NCI-H226 (cell line): ENCODE measurements at regions not wholly inside any gene's neighbourhood (a gene's known extent, or its start where the extent isn't known, plus 50 kb on each side); places are given as distances from the start of the nearest gene placed in this dataset.

Experiments
- DNase-seq: peaks from one replicate; pipeline ENCODE4 v3.0.0-alpha.2; 2015

DNA sequence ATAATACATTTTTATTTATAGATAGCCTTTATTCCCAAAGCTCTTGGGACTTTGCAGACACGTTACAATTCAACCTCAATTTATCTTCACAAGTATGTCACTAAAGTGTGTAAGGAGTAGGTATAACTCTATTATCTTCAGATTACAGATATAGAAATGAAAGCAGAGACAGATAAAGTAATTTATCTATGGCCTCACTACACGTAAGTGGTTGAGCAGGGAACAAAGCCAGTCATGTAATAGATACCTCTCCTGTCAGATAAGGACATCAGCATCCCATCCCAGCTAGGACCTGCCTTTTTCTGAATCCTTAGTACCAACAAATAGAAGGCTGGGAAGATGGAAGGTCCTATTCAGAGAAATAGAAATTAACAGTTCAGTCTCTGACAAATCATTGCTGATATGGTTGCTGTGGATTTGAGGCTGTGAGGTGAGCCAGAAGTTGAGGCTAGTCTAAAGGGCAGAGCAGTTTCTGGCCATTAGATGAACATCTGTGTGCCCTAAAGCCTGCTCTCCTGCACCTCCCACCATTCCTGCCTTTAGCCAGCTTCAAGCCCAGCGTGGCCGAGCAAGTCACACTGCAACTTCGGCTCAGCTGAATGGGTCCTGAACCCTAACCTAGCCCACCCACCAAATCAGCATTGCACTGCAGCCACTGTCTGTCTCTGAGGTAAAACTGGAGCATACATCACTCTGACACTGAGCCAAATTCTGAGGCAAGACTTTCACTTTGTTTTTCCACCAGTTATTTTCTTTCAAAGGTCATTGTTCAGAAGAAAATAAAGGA lies 71.1 kb upstream of the PLEKHA5 start:
- no peak for DNase-seq

DNA sequence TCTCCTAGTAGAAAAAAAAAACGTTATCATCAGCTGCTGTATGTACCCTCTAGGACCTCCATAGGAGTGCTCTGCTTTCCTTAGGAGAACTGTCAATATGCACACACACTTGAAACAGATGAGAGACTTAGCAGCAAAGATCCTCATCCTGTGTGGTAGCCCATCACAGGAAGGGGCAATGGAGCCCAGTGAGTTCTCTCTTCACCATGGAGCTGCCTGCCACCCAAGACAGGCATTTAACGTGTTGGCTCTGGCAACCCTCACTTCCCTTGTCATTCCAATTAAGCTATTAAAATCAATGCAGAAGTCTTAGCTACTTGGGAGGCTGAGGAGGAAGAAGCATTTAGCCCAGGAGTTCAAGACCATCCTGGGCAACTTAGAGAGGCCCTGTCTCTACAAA lies 64.8 kb upstream of the PLEKHA5 start:
- DNase-seq: no peak

DNA sequence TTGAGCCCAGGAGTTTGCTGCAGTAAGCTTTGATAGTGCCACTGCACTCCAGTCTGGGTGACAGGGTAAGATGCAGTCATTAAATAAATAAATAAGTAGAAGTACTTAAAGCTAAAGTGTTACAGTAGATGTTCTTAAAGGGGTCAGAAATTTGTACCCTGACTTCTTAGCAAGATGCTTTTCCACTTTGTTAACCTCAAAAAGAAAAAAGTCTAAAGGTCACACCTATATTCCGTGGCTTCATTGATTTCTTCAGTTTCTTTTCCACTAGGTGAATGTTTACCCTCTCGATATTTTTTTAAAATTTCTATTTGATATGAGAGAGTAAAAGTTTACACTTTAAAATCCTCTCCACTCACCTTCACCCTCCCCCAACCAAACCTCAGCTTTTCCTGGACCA lies 64.3 kb upstream of the PLEKHA5 start:
- DNase-seq: no peak

- DNase-seq: no peak
Measured at GRCh38 chr12:19065871-19066270, 63.7 kb upstream of the PLEKHA5 start.

GRCh38 chr12:19066475-19067001 lies 63.0 kb upstream of the PLEKHA5 start:
- no peak for DNase-seq

- DNase-seq: no peak
Measured at GRCh38 chr12:19068137-19068536, 61.4 kb upstream of the PLEKHA5 start.

GRCh38 chr12:19070341-19070740 lies 59.2 kb upstream of the PLEKHA5 start:
- DNase-seq: no peak

DNA sequence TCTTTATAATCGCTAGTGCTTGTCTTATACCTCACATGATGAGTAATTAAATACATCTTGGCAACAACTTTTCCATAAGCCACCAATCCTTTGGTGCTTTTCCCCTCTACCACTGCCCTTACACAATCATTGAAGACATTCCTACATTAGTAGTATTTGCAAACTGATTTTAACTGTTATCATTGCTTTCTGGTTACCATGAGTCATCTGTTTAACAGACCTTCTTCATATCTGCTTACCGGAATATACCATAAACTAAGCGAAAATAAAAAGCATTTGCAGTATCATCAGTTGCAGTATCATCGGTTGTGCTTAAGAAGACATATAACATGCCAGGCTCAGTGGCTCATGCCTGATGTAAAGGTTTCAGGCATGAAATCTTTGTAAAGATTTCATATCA lies 54.8 kb upstream of the PLEKHA5 start:
- DNase-seq: peak; percentile 33

- no peak for DNase-seq
Measured at GRCh38 chr12:19075711-19076340, 53.7 kb upstream of the PLEKHA5 start.
